Spleen (tissue), 11 donors: ENCODE measurements at regions not wholly inside any gene's neighbourhood (a gene's known extent, or its start where the extent isn't known, plus 50 kb on each side); places are given as distances from the start of the nearest gene placed in this dataset.

Source experiments
- DNase-seq: peaks from one replicate; pipeline ENCODE4 v3.0.0-alpha.2; 2020
- H3K27ac ChIP-seq, 8 donors: fragments of 200-600 bp; sonication (generic) in 7 of 8; 1 replicate in 4 of 8; 2 replicates in 4 of 8; pipeline versions ENCODE4 v1.5.0 to v1.8.0; 2016 to 2021; ENCODE audit warnings: inconsistent platforms in 4 of 8, mild to moderate bottlenecking in 4 of 8, moderate library complexity in 1 of 8
- H3K27me3 ChIP-seq, 7 donors: fragments of 200-600 bp; sonication (generic) in 6 of 7; replicated peaks in 1 of 7; 1 replicate in 4 of 7; 2 replicates in 3 of 7; pipeline versions ENCODE4 v1.5.0 to v1.8.0; 2016 to 2021; ENCODE audit warnings: inconsistent platforms in 3 of 7, mild to moderate bottlenecking in 1 of 7
- H3K36me3 ChIP-seq, 6 donors: fragments of 200-600 bp; sonication (generic) in 5 of 6; 1 replicate in 4 of 6; 2 replicates in 2 of 6; pipeline versions ENCODE4 v1.5.0 to v1.8.0; 2016 to 2021; ENCODE audit warnings: inconsistent platforms in 2 of 6
- H3K4me1 ChIP-seq, 6 donors: fragments of 200-600 bp; sonication (generic) in 5 of 6; 1 replicate in 3 of 6; 2 replicates in 3 of 6; pipeline versions ENCODE4 v1.5.0 to v1.8.0; 2016 to 2021; ENCODE audit warnings: inconsistent platforms in 3 of 6
- H3K4me3 ChIP-seq, 8 donors: fragments of 200-600 bp; sonication (generic) in 7 of 8; 1 replicate in 4 of 8; 2 replicates in 4 of 8; pipeline versions ENCODE4 v1.5.0 to v1.8.0; 2016 to 2021; ENCODE audit warnings: inconsistent platforms in 4 of 8, mild to moderate bottlenecking in 4 of 8, moderate library complexity in 2 of 8
- H3K9me3 ChIP-seq, 8 donors: fragments of 200-600 bp; sonication (generic) in 7 of 8; 1 replicate in 4 of 8; 2 replicates in 4 of 8; pipeline versions ENCODE4 v1.5.0 to v1.8.0; 2016 to 2021; ENCODE audit warnings: inconsistent platforms in 4 of 8
- CTCF ChIP-seq, 11 experiments: fragments of 200-600 bp in 7 of 11; fragments of 450-650 bp in 4 of 11; sonication (generic) in 4 of 11; IDR thresholded peaks in 8 of 11; conservative IDR thresholded peaks in 3 of 11; 1 replicate in 7 of 11; 2 replicates in 4 of 11; pipeline versions ENCODE4 v1.4.0 to v1.8.0; 2016 to 2021; ENCODE audit warnings: antibody characterized with exemption in 11 of 11, inconsistent platforms in 4 of 11, mild to moderate bottlenecking in 1 of 11
- POLR2A ChIP-seq, 3 donors: fragments of 450-650 bp; IDR thresholded peaks; one replicate each; pipeline ENCODE4 v1.5.1; 2017; ENCODE audit warnings: antibody characterized with exemption in 3 of 3, mild to moderate bottlenecking in 1 of 3
- POLR2AphosphoS5 ChIP-seq, 3 donors: sonication (generic); formaldehyde crosslinking; IDR thresholded peaks; one replicate each; pipeline ENCODE4 v1.5.1; 2017; ENCODE audit warnings: antibody characterized with exemption in 3 of 3
- WGBS, 5 donors: extraction: QIAGEN DNeasy Blood & Tissue Kit in 3 of 5; methylation state at CpG; one replicate each; pipeline versions ENCODE4 v1.1.5 to v1.1.7; 2013 to 2018; 5-methylcytosine and 5-hydroxymethylcytosine counted together
- intact Hi-C: fragments of 100-400 bp; cut with DNase I; formaldehyde crosslinking; loops from one replicate; pipeline ENCODE4 v1.15.0; 2023; ENCODE audit warnings: low total_unique reads
- donor health status: healthy with polysubstance abuse.
- donor health status: DM: no; HTN: no; CAD: no; lungs with moderate emphysema.
- donor health status: DM: no; HTN: no; CAD: no.
- donor health status: Bipolar disorder and iron deficiency.
- donor health status: healthy.
- donor health status: DM: no; HTN: no; CAD: no.
- donor health status: DM: yes; HTN: yes; CAD: no.

GRCh38 chr3:127120851-127121647, 71.9 kb upstream of the PRR23E start:
- 86 to 93% (median 90%) methylated on average over 13 of the region's 13 CpGs for WGBS, 5 donors
- peaks cover 0 to 25% (median 0%) of the 10 kb centered on the region in 7 donors for H3K27me3 ChIP-seq
- H3K36me3 ChIP-seq: no peaks in the 10 kb centered on the region
- intact Hi-C loops: no loop called here
- H3K4me3 ChIP-seq: no peak overlapping the region
- H3K27ac ChIP-seq: no peak overlapping the region
- no peaks in the 10 kb centered on the region for H3K4me1 ChIP-seq
- no peak for TF ChIP-seq CTCF (IDR thresholded peaks at IDR 0.05 in 8 of 11, conservative IDR thresholded peaks at IDR 0.05 in 3 of 11)
- TF ChIP-seq POLR2A (IDR thresholded peaks at IDR 0.05): no peak
- TF ChIP-seq POLR2AphosphoS5 (IDR thresholded peaks at IDR 0.05): no peak
- H3K9me3 ChIP-seq: no peaks in the 10 kb centered on the region
- no peak for DNase-seq

- no peak overlapping the region for H3K4me3 ChIP-seq
- H3K9me3 ChIP-seq: no peaks in the 10 kb centered on the region
- no peaks in the 10 kb centered on the region for H3K4me1 ChIP-seq
- DNase-seq: no peak
- 27 to 56% (median 50%) methylated on average over 1 of the region's 1 CpG for WGBS, 5 donors
- H3K27ac ChIP-seq: no peak overlapping the region
- no peak for TF ChIP-seq POLR2AphosphoS5 (IDR thresholded peaks at IDR 0.05)
- intact Hi-C loops: no loop called here
- H3K27me3 ChIP-seq: peaks cover 0 to 28% (median 0%) of the 10 kb centered on the region in 7 donors
- H3K36me3 ChIP-seq: no peaks in the 10 kb centered on the region
These were observed 71.0 kb upstream of the PRR23E start for GRCh38 chr3:127121885-127122284.

- intact Hi-C loops: no loop called here
- 84 to 97% (median 87%) methylated on average over 2 of the region's 2 CpGs for WGBS, 5 donors
- no peak for DNase-seq
- no peaks in the 10 kb centered on the region for H3K4me1 ChIP-seq
- no peak for TF ChIP-seq CTCF (IDR thresholded peaks at IDR 0.05 in 8 of 11, conservative IDR thresholded peaks at IDR 0.05 in 3 of 11)
- TF ChIP-seq POLR2AphosphoS5 (IDR thresholded peaks at IDR 0.05): no peak
- no peak for TF ChIP-seq POLR2A (IDR thresholded peaks at IDR 0.05)
- H3K27me3 ChIP-seq: peaks cover 0 to 28% (median 0%) of the 10 kb centered on the region in 7 donors
- H3K9me3 ChIP-seq: no peaks in the 10 kb centered on the region
- no peak overlapping the region for H3K27ac ChIP-seq
- no peaks in the 10 kb centered on the region for H3K36me3 ChIP-seq
- no peak overlapping the region for H3K4me3 ChIP-seq
These were observed 69.4 kb upstream of the PRR23E start for GRCh38 chr3:127123533-127123932.

GRCh38 chr3:127124120-127124519, 68.8 kb upstream of the PRR23E start:
- Histone ChIP-seq H3K27me3 (peaks cover 0 to 28% (median 0%) of the 10 kb centered on the region in 7 donors), H3K36me3 (no peaks in the 10 kb centered on the region), H3K9me3 (no peaks in the 10 kb centered on the region), H3K4me1 (no peaks in the 10 kb centered on the region), H3K27ac (no peak overlapping the region), H3K4me3 (no peak overlapping the region)
- intact Hi-C loops: no loop called here
- 51 to 62% (median 58%) methylated on average over 4 of the region's 4 CpGs for WGBS, 5 donors
- no peak for DNase-seq
- TF ChIP-seq CTCF (IDR thresholded peaks at IDR 0.05 in 8 of 11, conservative IDR thresholded peaks at IDR 0.05 in 3 of 11): no peak
- TF ChIP-seq POLR2A (IDR thresholded peaks at IDR 0.05): no peak
- TF ChIP-seq POLR2AphosphoS5 (IDR thresholded peaks at IDR 0.05): no peak
